Epithelial cell of esophagus (primary cell): ENCODE measurements at regions not wholly inside any gene's neighbourhood (a gene's known extent, or its start where the extent isn't known, plus 50 kb on each side); places are given as distances from the start of the nearest gene placed in this dataset.
A peak's percentile ranks its signal among the peaks of the same experiment; 100 is the strongest.

Source experiments
- DNase-seq: peaks from one replicate; pipeline ENCODE4 v3.0.0; 2010; ENCODE audit warnings: low read depth
- H3K4me3 ChIP-seq: 2 replicates; pipeline ENCODE4 v1.5.1; 2011; ENCODE audit warnings: mild to moderate bottlenecking, low read length, control low read depth
- TF ChIP-seq, protein P1 (sequence below): IDR thresholded peaks from 2 replicates; pipeline ENCODE4 v1.5.1; 2011; ENCODE audit warnings: low read depth, mild to moderate bottlenecking, low read length, control low read depth, inconsistent platforms; ENCODE audit not compliant: insufficient read depth; ENCODE audit errors: missing control alignments

GRCh38 chrX:142149919-142150318 is 55.2 kb downstream of the MAGEC2 start:
- TF ChIP-seq, protein P1, sequence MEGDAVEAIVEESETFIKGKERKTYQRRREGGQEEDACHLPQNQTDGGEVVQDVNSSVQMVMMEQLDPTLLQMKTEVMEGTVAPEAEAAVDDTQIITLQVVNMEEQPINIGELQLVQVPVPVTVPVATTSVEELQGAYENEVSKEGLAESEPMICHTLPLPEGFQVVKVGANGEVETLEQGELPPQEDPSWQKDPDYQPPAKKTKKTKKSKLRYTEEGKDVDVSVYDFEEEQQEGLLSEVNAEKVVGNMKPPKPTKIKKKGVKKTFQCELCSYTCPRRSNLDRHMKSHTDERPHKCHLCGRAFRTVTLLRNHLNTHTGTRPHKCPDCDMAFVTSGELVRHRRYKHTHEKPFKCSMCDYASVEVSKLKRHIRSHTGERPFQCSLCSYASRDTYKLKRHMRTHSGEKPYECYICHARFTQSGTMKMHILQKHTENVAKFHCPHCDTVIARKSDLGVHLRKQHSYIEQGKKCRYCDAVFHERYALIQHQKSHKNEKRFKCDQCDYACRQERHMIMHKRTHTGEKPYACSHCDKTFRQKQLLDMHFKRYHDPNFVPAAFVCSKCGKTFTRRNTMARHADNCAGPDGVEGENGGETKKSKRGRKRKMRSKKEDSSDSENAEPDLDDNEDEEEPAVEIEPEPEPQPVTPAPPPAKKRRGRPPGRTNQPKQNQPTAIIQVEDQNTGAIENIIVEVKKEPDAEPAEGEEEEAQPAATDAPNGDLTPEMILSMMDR: no peak
- H3K4me3 ChIP-seq: no peak overlapping the region

GRCh38 chrX:142134533-142134932 is 70.6 kb downstream of the MAGEC2 start:
- TF ChIP-seq, protein P1: no peak
- no peak overlapping the region for H3K4me3 ChIP-seq
- no peak for DNase-seq

More at GRCh38 chrX:142149919-142150318, 55.2 kb downstream of the MAGEC2 start:
- DNase-seq: no peak

GRCh38 chrX:142096253-142096652 is 108.8 kb downstream of the MAGEC2 start:
- H3K4me3 ChIP-seq: no peak overlapping the region
- DNase-seq: no peak
- TF ChIP-seq, protein P1: no peak

- TF ChIP-seq, protein P1: no peak
- no peak for DNase-seq
- H3K4me3 ChIP-seq: no peak overlapping the region
Observed at GRCh38 chrX:142095651-142096245, 109.3 kb downstream of the MAGEC2 start.

DNA sequence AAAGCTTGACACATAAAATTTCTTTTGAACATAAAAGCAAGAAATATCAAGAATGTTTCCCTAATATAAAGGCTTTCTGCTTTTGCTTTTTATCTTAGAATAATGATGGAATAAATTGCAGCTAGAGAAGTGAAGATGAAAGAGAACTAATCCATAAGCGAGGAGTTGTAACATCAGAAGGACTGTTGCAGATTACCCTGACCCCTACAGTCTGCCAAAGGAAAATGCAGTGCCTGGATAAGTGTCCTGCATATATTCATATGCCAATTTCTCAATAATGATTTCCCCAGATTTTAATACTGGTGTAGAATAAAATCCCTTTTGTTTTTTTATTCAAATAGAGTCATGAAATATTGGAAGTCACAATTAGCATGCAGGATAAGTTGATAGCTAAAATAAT is 115.9 kb downstream of the MAGEC2 start:
- DNase-seq: peak; percentile 25

DNA sequence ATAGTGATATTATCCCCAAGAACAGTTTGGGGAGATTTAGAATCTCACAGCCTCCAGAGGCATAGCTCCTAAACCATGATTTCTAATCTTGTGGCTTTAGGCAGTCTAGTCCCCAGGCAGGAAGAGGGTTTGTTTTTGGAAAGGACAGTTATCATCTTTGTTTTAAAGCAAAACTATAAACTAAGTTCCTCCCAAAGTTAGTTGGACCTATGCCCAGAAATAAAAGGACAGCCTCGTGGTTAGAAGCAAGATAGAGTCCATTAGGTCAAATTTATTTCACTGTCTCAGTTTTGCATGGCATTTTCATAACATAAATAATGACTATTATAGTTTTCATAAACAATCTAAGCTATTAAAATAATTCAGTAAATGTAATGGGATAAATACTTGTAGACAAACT is 120.5 kb downstream of the MAGEC2 start:
- H3K4me3 ChIP-seq: no peak overlapping the region
- DNase-seq: no peak
- TF ChIP-seq, protein P1: no peak

More for the DNA sequence above, 115.9 kb downstream of the MAGEC2 start:
- no peak overlapping the region for H3K4me3 ChIP-seq
- TF ChIP-seq, protein P1: peak; percentile 36

GRCh38 chrX:142076633-142077032 is 128.5 kb downstream of the MAGEC2 start:
- H3K4me3 ChIP-seq: no peak overlapping the region
- TF ChIP-seq, protein P1: no peak
- DNase-seq: no peak
